A549 (cell line): ENCODE measurements at regions not wholly inside any gene's neighbourhood (a gene's known extent, or its start where the extent isn't known, plus 50 kb on each side); places are given as distances from the start of the nearest gene placed in this dataset.

Source experiments
- ATAC-seq, 2 experiments: fragments of 200-7000 bp in 1 of 2; fragments of >200 bp in 1 of 2; cut with Nextera tagmentation in 1 of 2; cut with Tn5 transposase in 1 of 2; 3 replicates each; pipeline versions ENCODE4 v1.8.0 to v1.9.1; 2018 to 2020; ENCODE audit warnings: mild to moderate bottlenecking in 1 of 2, moderate library complexity in 1 of 2
- CTCF ChIA-PET: fragments of 300-600 bp; sonication (Branson Sonifier 250); formaldehyde crosslinking; extraction: SDS; loops from one replicate; lab custom pipeline; 2021; ENCODE audit warnings: antibody characterized with exemption, inconsistent platforms; lab: Yijun Ruan, JAX
- POLR2A ChIA-PET: fragments of 350-600 bp; formaldehyde crosslinking; extraction: SDS; loops from one replicate; lab custom pipeline; 2021; ENCODE audit warnings: antibody characterized with exemption, inconsistent platforms; lab: Yijun Ruan, JAX
- DNase-seq, 2 experiments: peaks; one replicate each; pipeline versions ENCODE4 v3.0.0 to v3.0.0-alpha.2; 2011 to 2016; ENCODE audit warnings: low read depth in 1 of 2, low spot score in 1 of 2
- FAIRE-seq: peaks from 2 replicates; lab custom pipeline; 2011; peaks lifted over from hg19 to GRCh38; lab: Jason Lieb, UNC
- H3K27ac ChIP-seq, 2 experiments: fragments of >200 bp; sonication (Bioruptor Twin); formaldehyde crosslinking; 3 replicates each; pipeline ENCODE4 v1.5.1; 2016 to 2017
- H3K4me1 ChIP-seq: fragments of >200 bp; sonication (Bioruptor Twin); formaldehyde crosslinking; 3 replicates; pipeline ENCODE4 v1.6.1; 2016
- H3K4me2 ChIP-seq: fragments of >200 bp; sonication (Bioruptor Twin); formaldehyde crosslinking; 3 replicates; pipeline ENCODE4 v1.6.1; 2016
- H3K4me3 ChIP-seq: fragments of >200 bp; sonication (Bioruptor Twin); formaldehyde crosslinking; 3 replicates; pipeline ENCODE4 v1.5.1; 2016
- H3K9me3 ChIP-seq: fragments of >200 bp; sonication (Bioruptor Twin); formaldehyde crosslinking; 3 replicates; pipeline ENCODE4 v1.6.1; 2016
- CBX2 ChIP-seq: fragments of 200-600 bp; sonication (generic); IDR thresholded peaks from 2 replicates; pipeline ENCODE4 v1.6.1; 2016; ENCODE audit warnings: low read depth, mild to moderate bottlenecking, borderline replicate concordance
- CBX8 ChIP-seq: fragments of 200-600 bp; sonication (generic); IDR thresholded peaks from 2 replicates; pipeline ENCODE4 v1.6.1; 2016
- CHD4 ChIP-seq: fragments of 200-600 bp; sonication (generic); IDR thresholded peaks from 2 replicates; pipeline ENCODE4 v1.6.1; 2016; ENCODE audit warnings: antibody characterized with exemption, mild to moderate bottlenecking, borderline replicate concordance
- EHF ChIP-seq: fragments of 250-450 bp; sonication (Bioruptor Pico); IDR thresholded peaks from 2 replicates; pipeline ENCODE4 v1.5.0; 2020; ENCODE audit warnings: mild to moderate bottlenecking
- ESRRA ChIP-seq: fragments of 150-350 bp; IDR thresholded peaks from 2 replicates; pipeline ENCODE4 v1.6.1; 2014; ENCODE audit warnings: mild to moderate bottlenecking, low read length, borderline replicate concordance
- HOXB5 ChIP-seq: fragments of 250-450 bp; sonication (Bioruptor Pico); IDR thresholded peaks from 2 replicates; pipeline ENCODE4 v1.5.0; 2020; ENCODE audit warnings: mild to moderate bottlenecking, moderate library complexity
- JUNB ChIP-seq: fragments of >200 bp; sonication (Bioruptor Twin); formaldehyde crosslinking; IDR thresholded peaks from 2 replicates; pipeline ENCODE4 v1.6.1; 2016
- MYC ChIP-seq: IDR thresholded peaks from 2 replicates; pipeline ENCODE4 v1.6.1; 2012; ENCODE audit warnings: mild to moderate bottlenecking, inconsistent platforms, low read length, improper control_type of control experiment, borderline replicate concordance
- NFE2L2 ChIP-seq: fragments of 150-350 bp; conservative IDR thresholded peaks from 2 replicates; pipeline ENCODE4 v1.6.1; 2014; ENCODE audit warnings: low read length
- NPAS2 ChIP-seq: fragments of 250-450 bp; sonication (Bioruptor Pico); IDR thresholded peaks from 2 replicates; pipeline ENCODE4 v1.8.0; 2022; ENCODE audit warnings: mild to moderate bottlenecking, moderate library complexity, borderline replicate concordance
- POLR2A ChIP-seq: IDR thresholded peaks from 2 replicates; pipeline ENCODE4 v1.6.1; 2012; ENCODE audit warnings: mild to moderate bottlenecking, low read length
- POLR2AphosphoS2 ChIP-seq: conservative IDR thresholded peaks from 2 replicates; pipeline ENCODE4 v1.6.1; 2012; ENCODE audit warnings: low read length, improper control_type of control experiment, inconsistent platforms
- RARB ChIP-seq: fragments of 250-450 bp; sonication (Bioruptor Pico); IDR thresholded peaks from 2 replicates; pipeline ENCODE4 v1.8.0; 2021; ENCODE audit warnings: mild to moderate bottlenecking, moderate library complexity
- RCOR1 ChIP-seq: fragments of 150-350 bp; IDR thresholded peaks from 2 replicates; pipeline ENCODE4 v1.6.1; 2014; ENCODE audit warnings: antibody characterized with exemption, low read length, low read depth
- TP53 ChIP-seq: fragments of 250-450 bp; sonication (Bioruptor Pico); IDR thresholded peaks from 2 replicates; pipeline ENCODE4 v1.5.0; 2021; ENCODE audit warnings: mild to moderate bottlenecking, moderate library complexity
- ZFP36 ChIP-seq: fragments of 450-650 bp; IDR thresholded peaks from 2 replicates; pipeline ENCODE4 v1.6.1; 2014; ENCODE audit warnings: borderline replicate concordance; ENCODE audit not compliant: partially characterized antibody
- ZSCAN20 ChIP-seq: fragments of 250-450 bp; sonication (Bioruptor Pico); IDR thresholded peaks from 2 replicates; pipeline ENCODE4 v1.8.0; 2022; ENCODE audit warnings: mild to moderate bottlenecking, moderate library complexity
- WGBS: methylation state at CpG from one replicate; pipeline ENCODE4 v1.1.6; 2017; ENCODE audit errors: missing lambda C conversion rate; 5-methylcytosine and 5-hydroxymethylcytosine counted together
- TF ChIP-seq, protein P1 (sequence below): fragments of >200 bp; sonication (Bioruptor Twin); formaldehyde crosslinking; IDR thresholded peaks from 2 replicates; pipeline ENCODE4 v1.6.1; 2016
- TF ChIP-seq, protein P2 (sequence below): IDR thresholded peaks from 2 replicates; pipeline ENCODE4 v1.6.1; 2012
- TF ChIP-seq, protein P3 (sequence below): fragments of 200-600 bp; sonication (generic); IDR thresholded peaks from 2 replicates; pipeline ENCODE4 v1.6.1; 2016; ENCODE audit warnings: antibody characterized with exemption, mild to moderate bottlenecking, moderate library complexity
- TF ChIP-seq, protein P4 (sequence below): fragments of >200 bp; sonication (Bioruptor Twin); formaldehyde crosslinking; IDR thresholded peaks from 3 replicates; pipeline ENCODE4 v1.5.1; 2016
- TF ChIP-seq, protein P5 (sequence below): fragments of 250-450 bp; sonication (Bioruptor Pico); IDR thresholded peaks from 2 replicates; pipeline ENCODE4 v1.5.0; 2021; ENCODE audit warnings: mild to moderate bottlenecking, moderate library complexity, borderline replicate concordance

DNA sequence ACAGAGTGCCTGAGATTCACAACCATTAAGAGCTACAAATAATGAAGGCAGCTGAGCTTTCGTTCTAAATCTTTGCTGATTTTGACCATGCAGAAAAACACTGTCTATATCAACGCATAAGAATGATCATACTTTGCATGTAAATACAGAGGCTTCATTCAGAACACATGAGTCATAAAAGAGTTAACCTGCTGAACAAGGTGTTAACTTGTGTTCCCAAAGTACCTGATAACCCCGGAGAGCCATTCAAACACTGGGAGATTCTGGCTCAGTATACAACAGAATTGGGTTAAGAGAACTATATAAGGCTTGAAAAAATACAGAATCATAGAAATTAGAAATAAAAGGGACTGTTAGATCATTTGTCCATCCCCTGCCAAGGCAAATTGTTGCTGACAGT lies 964.3 kb upstream of the TENM3 start:
- FAIRE-seq (no peak), DNase-seq (no peak), ATAC-seq (no peak)
- POLR2A ChIA-PET: no interaction called here
- no peaks in the 10 kb centered on the region for H3K4me1 ChIP-seq
- H3K9me3 ChIP-seq: no peaks in the 10 kb centered on the region
- no peak overlapping the region for H3K4me2 ChIP-seq
- no peak overlapping the region for H3K27ac ChIP-seq
- whole genome bisulfite sequencing: 0% methylated on average over 3 of the region's 3 CpGs
- TF ChIP-seq, protein P1, sequence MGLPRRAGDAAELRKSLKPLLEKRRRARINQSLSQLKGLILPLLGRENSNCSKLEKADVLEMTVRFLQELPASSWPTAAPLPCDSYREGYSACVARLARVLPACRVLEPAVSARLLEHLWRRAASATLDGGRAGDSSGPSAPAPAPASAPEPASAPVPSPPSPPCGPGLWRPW: no peak
- no peak for TF ChIP-seq NFE2L2
- TF ChIP-seq MYC: no peak
- TF ChIP-seq, protein P2, sequence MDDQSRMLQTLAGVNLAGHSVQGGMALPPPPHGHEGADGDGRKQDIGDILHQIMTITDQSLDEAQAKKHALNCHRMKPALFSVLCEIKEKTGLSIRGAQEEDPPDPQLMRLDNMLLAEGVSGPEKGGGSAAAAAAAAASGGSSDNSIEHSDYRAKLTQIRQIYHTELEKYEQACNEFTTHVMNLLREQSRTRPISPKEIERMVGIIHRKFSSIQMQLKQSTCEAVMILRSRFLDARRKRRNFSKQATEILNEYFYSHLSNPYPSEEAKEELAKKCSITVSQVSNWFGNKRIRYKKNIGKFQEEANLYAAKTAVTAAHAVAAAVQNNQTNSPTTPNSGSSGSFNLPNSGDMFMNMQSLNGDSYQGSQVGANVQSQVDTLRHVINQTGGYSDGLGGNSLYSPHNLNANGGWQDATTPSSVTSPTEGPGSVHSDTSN: no peak
- no peak for TF ChIP-seq POLR2AphosphoS2
- no peak for TF ChIP-seq NPAS2 (CRISPR knock-in tag)
- no peak for TF ChIP-seq EHF (CRISPR knock-in tag)
- TF ChIP-seq RCOR1: no peak
- TF ChIP-seq, protein P3, sequence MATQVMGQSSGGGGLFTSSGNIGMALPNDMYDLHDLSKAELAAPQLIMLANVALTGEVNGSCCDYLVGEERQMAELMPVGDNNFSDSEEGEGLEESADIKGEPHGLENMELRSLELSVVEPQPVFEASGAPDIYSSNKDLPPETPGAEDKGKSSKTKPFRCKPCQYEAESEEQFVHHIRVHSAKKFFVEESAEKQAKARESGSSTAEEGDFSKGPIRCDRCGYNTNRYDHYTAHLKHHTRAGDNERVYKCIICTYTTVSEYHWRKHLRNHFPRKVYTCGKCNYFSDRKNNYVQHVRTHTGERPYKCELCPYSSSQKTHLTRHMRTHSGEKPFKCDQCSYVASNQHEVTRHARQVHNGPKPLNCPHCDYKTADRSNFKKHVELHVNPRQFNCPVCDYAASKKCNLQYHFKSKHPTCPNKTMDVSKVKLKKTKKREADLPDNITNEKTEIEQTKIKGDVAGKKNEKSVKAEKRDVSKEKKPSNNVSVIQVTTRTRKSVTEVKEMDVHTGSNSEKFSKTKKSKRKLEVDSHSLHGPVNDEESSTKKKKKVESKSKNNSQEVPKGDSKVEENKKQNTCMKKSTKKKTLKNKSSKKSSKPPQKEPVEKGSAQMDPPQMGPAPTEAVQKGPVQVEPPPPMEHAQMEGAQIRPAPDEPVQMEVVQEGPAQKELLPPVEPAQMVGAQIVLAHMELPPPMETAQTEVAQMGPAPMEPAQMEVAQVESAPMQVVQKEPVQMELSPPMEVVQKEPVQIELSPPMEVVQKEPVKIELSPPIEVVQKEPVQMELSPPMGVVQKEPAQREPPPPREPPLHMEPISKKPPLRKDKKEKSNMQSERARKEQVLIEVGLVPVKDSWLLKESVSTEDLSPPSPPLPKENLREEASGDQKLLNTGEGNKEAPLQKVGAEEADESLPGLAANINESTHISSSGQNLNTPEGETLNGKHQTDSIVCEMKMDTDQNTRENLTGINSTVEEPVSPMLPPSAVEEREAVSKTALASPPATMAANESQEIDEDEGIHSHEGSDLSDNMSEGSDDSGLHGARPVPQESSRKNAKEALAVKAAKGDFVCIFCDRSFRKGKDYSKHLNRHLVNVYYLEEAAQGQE: no peak
- TF ChIP-seq CBX8: no peak
- TF ChIP-seq ZSCAN20 (CRISPR knock-in tag): no peak
- TF ChIP-seq, protein P4, sequence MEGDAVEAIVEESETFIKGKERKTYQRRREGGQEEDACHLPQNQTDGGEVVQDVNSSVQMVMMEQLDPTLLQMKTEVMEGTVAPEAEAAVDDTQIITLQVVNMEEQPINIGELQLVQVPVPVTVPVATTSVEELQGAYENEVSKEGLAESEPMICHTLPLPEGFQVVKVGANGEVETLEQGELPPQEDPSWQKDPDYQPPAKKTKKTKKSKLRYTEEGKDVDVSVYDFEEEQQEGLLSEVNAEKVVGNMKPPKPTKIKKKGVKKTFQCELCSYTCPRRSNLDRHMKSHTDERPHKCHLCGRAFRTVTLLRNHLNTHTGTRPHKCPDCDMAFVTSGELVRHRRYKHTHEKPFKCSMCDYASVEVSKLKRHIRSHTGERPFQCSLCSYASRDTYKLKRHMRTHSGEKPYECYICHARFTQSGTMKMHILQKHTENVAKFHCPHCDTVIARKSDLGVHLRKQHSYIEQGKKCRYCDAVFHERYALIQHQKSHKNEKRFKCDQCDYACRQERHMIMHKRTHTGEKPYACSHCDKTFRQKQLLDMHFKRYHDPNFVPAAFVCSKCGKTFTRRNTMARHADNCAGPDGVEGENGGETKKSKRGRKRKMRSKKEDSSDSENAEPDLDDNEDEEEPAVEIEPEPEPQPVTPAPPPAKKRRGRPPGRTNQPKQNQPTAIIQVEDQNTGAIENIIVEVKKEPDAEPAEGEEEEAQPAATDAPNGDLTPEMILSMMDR: no peak
- no peak for TF ChIP-seq ESRRA
- TF ChIP-seq CHD4: no peak
- CTCF ChIA-PET: no interaction called here
- no peak overlapping the region for H3K4me3 ChIP-seq

DNA sequence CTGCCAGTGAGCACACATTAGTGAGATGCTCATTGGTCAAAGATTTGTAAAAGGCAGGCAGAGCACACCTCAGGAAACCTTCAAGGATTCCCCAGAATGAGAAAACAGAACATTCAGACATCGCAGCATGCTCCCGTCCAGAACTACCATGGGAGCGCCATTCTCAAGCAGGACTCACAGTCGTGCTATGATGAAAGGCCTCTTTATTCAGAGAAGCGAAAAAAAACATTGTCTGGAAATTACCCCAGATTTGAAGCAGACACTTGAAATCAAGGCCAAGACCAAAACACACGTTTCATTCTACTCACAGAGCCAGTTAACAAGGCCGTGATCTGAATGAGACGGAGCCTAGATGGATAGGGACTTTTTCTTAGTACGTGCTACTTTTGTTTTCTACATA lies 961.8 kb upstream of the TENM3 start:
- ATAC-seq (no peak), DNase-seq (no peak), FAIRE-seq (no peak)
- Histone ChIP-seq H3K4me1 (no peaks in the 10 kb centered on the region), H3K4me3 (no peak overlapping the region), H3K27ac (no peak overlapping the region), H3K4me2 (no peak overlapping the region), H3K9me3 (no peaks in the 10 kb centered on the region)
- WGBS: 30% methylated on average over 9 of the region's 9 CpGs
- ChIA-PET CTCF (no interaction called here), POLR2A (no interaction called here)
- TF ChIP-seq POLR2A (no peak), CBX2 (no peak), TP53 (no peak), RCOR1 (no peak), RARB (CRISPR knock-in tag) (no peak), HOXB5 (CRISPR knock-in tag) (no peak), JUNB (no peak), ZFP36 (no peak)
- TF ChIP-seq, protein P5, sequence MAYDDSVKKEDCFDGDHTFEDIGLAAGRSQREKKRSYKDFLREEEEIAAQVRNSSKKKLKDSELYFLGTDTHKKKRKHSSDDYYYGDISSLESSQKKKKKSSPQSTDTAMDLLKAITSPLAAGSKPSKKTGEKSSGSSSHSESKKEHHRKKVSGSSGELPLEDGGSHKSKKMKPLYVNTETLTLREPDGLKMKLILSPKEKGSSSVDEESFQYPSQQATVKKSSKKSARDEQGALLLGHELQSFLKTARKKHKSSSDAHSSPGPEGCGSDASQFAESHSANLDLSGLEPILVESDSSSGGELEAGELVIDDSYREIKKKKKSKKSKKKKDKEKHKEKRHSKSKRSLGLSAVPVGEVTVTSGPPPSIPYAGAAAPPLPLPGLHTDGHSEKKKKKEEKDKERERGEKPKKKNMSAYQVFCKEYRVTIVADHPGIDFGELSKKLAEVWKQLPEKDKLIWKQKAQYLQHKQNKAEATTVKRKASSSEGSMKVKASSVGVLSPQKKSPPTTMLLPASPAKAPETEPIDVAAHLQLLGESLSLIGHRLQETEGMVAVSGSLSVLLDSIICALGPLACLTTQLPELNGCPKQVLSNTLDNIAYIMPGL (CRISPR knock-in tag): no peak
- TF ChIP-seq, protein P4: no peak
